Stomach (tissue), 4 donors: ENCODE measurements at regions not wholly inside any gene's neighbourhood (a gene's known extent, or its start where the extent isn't known, plus 50 kb on each side); places are given as distances from the start of the nearest gene placed in this dataset.

Experiments
- POLR2A ChIP-seq, 4 donors: fragments of 450-650 bp; IDR thresholded peaks; one replicate each; pipeline ENCODE4 v1.6.1; 2016; ENCODE audit warnings: antibody characterized with exemption in 4 of 4, control low read depth in 2 of 4, mild to moderate bottlenecking in 1 of 4, moderate library complexity in 1 of 4
- POLR2AphosphoS5 ChIP-seq, 3 donors: sonication (generic); formaldehyde crosslinking; IDR thresholded peaks; one replicate each; pipeline ENCODE4 v1.6.1; 2016; ENCODE audit warnings: antibody characterized with exemption in 3 of 3
- TF ChIP-seq, protein P1 (sequence below), 7 experiments: fragments of 450-650 bp in 4 of 7; fragments of 200-600 bp in 3 of 7; sonication (generic) in 3 of 7; IDR thresholded peaks; one replicate each; pipeline ENCODE4 v1.5.1; 2016 to 2019; ENCODE audit warnings: antibody characterized with exemption in 7 of 7, control low read depth in 2 of 7, mild to moderate bottlenecking in 1 of 7

DNA sequence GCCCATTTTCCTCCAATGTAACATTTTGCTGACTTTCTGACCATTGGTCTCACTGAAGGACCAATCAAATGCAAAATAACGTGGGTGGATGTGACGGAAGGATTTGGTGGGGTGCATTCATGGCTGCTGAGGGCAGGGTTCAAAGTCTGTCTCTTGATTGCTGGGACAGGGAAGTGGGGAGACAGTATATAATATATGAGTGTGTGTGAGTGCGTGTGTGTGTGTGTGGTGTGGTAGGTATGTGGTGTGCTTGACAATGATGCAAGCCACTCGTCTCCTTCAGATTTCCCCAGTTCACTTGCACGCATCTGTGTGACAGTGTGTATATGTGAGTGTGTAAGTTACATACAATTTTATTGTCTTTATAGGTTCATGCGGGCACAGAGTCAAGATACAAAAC, 477.3 kb downstream of the DIRAS2 start:
- no peak for TF ChIP-seq POLR2AphosphoS5 (IDR thresholded peaks at IDR 0.05)
- TF ChIP-seq, protein P1, sequence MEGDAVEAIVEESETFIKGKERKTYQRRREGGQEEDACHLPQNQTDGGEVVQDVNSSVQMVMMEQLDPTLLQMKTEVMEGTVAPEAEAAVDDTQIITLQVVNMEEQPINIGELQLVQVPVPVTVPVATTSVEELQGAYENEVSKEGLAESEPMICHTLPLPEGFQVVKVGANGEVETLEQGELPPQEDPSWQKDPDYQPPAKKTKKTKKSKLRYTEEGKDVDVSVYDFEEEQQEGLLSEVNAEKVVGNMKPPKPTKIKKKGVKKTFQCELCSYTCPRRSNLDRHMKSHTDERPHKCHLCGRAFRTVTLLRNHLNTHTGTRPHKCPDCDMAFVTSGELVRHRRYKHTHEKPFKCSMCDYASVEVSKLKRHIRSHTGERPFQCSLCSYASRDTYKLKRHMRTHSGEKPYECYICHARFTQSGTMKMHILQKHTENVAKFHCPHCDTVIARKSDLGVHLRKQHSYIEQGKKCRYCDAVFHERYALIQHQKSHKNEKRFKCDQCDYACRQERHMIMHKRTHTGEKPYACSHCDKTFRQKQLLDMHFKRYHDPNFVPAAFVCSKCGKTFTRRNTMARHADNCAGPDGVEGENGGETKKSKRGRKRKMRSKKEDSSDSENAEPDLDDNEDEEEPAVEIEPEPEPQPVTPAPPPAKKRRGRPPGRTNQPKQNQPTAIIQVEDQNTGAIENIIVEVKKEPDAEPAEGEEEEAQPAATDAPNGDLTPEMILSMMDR (IDR thresholded peaks at IDR 0.05) = no peak
- TF ChIP-seq POLR2A (IDR thresholded peaks at IDR 0.05) = no peak
